ENCODE measurements at regions not wholly inside any gene's neighbourhood (a gene's known extent, or its start where the extent isn't known, plus 50 kb on each side); places are given as distances from the start of the nearest gene placed in this dataset.

DNA sequence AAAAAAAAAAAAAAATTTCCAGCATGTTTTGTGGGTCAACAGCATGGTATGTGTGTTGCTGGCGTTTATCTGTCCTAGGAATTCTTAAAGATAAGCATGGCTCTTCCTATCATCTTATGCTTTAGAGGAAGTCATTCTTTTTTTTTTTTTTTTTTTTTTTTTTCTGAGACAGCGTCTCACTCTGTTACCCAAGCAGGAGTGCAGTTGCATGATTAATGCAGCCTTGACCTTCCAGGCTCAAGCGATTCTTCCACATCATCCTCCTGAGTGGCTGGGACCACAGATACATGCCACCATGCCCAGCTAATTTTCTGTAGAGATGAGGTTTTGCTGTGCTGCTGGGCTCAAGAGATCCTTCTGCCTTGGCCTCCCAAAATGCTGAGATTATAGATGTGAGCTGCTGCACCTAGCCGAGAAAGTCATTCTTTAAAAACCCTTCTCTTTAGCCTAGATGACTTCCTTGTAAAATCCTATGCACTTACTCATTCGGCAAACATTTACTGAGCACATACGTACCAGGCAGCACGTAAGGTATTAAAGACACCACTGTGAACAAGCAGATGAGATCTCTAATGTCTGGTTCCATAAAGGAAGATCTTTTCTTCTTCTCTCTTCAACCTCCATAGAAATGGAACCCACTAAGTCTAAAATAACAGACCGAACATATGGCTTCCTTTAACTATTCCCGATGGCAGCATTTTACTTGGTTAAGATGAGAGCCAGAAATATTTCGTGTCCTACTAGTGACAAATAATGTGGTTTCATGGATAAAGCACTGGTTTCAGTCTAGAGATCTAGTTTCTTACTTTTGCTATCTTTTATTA lies 122.4 kb downstream of the RIN2 start:
- TF ChIP-seq, protein P1, sequence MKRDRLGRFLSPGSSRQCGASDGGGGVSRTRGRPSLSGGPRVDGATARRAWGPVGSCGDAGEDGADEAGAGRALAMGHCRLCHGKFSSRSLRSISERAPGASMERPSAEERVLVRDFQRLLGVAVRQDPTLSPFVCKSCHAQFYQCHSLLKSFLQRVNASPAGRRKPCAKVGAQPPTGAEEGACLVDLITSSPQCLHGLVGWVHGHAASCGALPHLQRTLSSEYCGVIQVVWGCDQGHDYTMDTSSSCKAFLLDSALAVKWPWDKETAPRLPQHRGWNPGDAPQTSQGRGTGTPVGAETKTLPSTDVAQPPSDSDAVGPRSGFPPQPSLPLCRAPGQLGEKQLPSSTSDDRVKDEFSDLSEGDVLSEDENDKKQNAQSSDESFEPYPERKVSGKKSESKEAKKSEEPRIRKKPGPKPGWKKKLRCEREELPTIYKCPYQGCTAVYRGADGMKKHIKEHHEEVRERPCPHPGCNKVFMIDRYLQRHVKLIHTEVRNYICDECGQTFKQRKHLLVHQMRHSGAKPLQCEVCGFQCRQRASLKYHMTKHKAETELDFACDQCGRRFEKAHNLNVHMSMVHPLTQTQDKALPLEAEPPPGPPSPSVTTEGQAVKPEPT (CRISPR knock-in tag; IDR thresholded peaks at IDR 0.05; ENCODE audit: low read depth): no peak
- TF ChIP-seq POLR2AphosphoS2 (IDR thresholded peaks at IDR 0.05; ENCODE audit: low read depth, low read length): no peak
- no peak; the same call in 1 of the 2 replicates for TF ChIP-seq POLR2G (IDR thresholded peaks at IDR 0.05; ENCODE audit: low read depth, low read length)
- TF ChIP-seq, protein P2, sequence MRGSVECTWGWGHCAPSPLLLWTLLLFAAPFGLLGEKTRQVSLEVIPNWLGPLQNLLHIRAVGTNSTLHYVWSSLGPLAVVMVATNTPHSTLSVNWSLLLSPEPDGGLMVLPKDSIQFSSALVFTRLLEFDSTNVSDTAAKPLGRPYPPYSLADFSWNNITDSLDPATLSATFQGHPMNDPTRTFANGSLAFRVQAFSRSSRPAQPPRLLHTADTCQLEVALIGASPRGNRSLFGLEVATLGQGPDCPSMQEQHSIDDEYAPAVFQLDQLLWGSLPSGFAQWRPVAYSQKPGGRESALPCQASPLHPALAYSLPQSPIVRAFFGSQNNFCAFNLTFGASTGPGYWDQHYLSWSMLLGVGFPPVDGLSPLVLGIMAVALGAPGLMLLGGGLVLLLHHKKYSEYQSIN (CRISPR knock-in tag; IDR thresholded peaks at IDR 0.05; ENCODE audit: borderline replicate concordance): no peak

All from HepG2 (cell line).